ENCODE measurements at regions not wholly inside any gene's neighbourhood (a gene's known extent, or its start where the extent isn't known, plus 50 kb on each side); places are given as distances from the start of the nearest gene placed in this dataset.

DNA sequence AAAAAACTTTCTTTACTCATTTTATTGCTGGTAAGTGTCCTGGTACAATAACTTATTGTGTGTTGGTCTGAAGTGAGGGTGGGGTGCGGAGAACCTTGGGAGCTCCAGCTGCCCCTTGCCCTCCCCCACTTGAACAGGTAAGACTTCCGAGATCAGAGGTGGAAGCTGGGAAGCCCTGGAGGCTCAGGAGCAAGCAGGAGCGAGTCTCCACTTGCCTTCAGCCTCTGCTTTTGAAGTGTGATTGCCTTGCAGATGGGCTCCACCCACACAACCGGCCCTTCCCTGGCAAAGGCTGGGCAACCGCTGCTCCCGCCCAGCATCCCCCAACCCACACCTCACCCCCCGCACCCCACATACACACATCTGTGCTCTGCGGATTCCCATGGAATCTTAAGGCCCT lies 179.6 kb downstream of the TFAP2C start:
- TF ChIP-seq, protein P1, sequence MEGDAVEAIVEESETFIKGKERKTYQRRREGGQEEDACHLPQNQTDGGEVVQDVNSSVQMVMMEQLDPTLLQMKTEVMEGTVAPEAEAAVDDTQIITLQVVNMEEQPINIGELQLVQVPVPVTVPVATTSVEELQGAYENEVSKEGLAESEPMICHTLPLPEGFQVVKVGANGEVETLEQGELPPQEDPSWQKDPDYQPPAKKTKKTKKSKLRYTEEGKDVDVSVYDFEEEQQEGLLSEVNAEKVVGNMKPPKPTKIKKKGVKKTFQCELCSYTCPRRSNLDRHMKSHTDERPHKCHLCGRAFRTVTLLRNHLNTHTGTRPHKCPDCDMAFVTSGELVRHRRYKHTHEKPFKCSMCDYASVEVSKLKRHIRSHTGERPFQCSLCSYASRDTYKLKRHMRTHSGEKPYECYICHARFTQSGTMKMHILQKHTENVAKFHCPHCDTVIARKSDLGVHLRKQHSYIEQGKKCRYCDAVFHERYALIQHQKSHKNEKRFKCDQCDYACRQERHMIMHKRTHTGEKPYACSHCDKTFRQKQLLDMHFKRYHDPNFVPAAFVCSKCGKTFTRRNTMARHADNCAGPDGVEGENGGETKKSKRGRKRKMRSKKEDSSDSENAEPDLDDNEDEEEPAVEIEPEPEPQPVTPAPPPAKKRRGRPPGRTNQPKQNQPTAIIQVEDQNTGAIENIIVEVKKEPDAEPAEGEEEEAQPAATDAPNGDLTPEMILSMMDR (IDR thresholded peaks at IDR 0.05; ENCODE audit: low read depth, low read length), result no peak
- no peak for TF ChIP-seq EZH2phosphoT487 (IDR thresholded peaks at IDR 0.05; ENCODE audit: low read depth)
